GM21390 (cell line): ENCODE measurements at regions not wholly inside any gene's neighbourhood (a gene's known extent, or its start where the extent isn't known, plus 50 kb on each side); places are given as distances from the start of the nearest gene placed in this dataset.

Experiments used
- ATAC-seq: cut with Tn5 transposase; IDR thresholded peaks from one replicate; pipeline ENCODE4 v1.9.1; 2021; ENCODE audit not compliant: unreplicated experiment

- no peak for ATAC-seq
Measured at GRCh38 chr5:10077791-10078545, 171.7 kb downstream of the ATPSCKMT start.

- no peak for ATAC-seq
Measured at GRCh38 chr5:10073441-10074104, 176.1 kb downstream of the ATPSCKMT start.

GRCh38 chr5:10069637-10070313, 179.9 kb downstream of the ATPSCKMT start:
- no peak for ATAC-seq

GRCh38 chr5:10065428-10066000, 184.2 kb downstream of the ATPSCKMT start:
- no peak for ATAC-seq

- ATAC-seq, result no peak
Measured at GRCh38 chr5:10064546-10065195, 185.0 kb downstream of the ATPSCKMT start.

- no peak for ATAC-seq
Measured at GRCh38 chr5:10063997-10064396, 185.7 kb downstream of the ATPSCKMT start.

- no peak for ATAC-seq
Measured at GRCh38 chr5:10059980-10060379, 189.7 kb downstream of the ATPSCKMT start.

GRCh38 chr5:10059556-10059955, 190.1 kb downstream of the ATPSCKMT start:
- ATAC-seq, result no peak

GRCh38 chr5:10057356-10057755, 192.3 kb downstream of the ATPSCKMT start:
- no peak for ATAC-seq

- ATAC-seq, result no peak
Measured at GRCh38 chr5:10056228-10056760, 193.4 kb downstream of the ATPSCKMT start.

- ATAC-seq, result no peak
Measured at GRCh38 chr5:10049858-10050455, 199.7 kb downstream of the ATPSCKMT start.

- no peak for ATAC-seq
Measured at GRCh38 chr5:10046676-10047075, 203.0 kb downstream of the ATPSCKMT start.

- no peak for ATAC-seq
Measured at GRCh38 chr5:10045376-10045775, 204.3 kb downstream of the ATPSCKMT start.

- no peak for ATAC-seq
Measured at GRCh38 chr5:10036136-10036815, 213.4 kb downstream of the ATPSCKMT start.

- ATAC-seq, result no peak
Measured at GRCh38 chr5:10034001-10034400, 215.7 kb downstream of the ATPSCKMT start.

GRCh38 chr5:10031817-10032216, 217.9 kb downstream of the ATPSCKMT start:
- ATAC-seq, result no peak

- no peak for ATAC-seq
Measured at GRCh38 chr5:10030219-10030831, 219.4 kb downstream of the ATPSCKMT start.

GRCh38 chr5:10023494-10023893, 226.2 kb downstream of the ATPSCKMT start:
- ATAC-seq, result no peak

GRCh38 chr5:10021248-10021647, 228.4 kb downstream of the ATPSCKMT start:
- ATAC-seq, result no peak
